HG02623 (cell line): ENCODE measurements at regions not wholly inside any gene's neighbourhood (a gene's known extent, or its start where the extent isn't known, plus 50 kb on each side); places are given as distances from the start of the nearest gene placed in this dataset.
"Not testable (repeated sequence)": the region's sequence is repeated elsewhere in the genome, so short reads cannot be mapped to it uniquely, and the experiment has no call there.

ENCODE experiments used
- ATAC-seq: cut with Tn5 transposase; IDR thresholded peaks from one replicate; pipeline ENCODE4 v1.9.1; 2021; ENCODE audit warnings: moderate library complexity; ENCODE audit not compliant: unreplicated experiment

- not testable (repeated sequence) for ATAC-seq
Measured at GRCh38 chr3:48101301-48101650, 85.1 kb upstream of the MAP4 start.

GRCh38 chr3:48092270-48092669 is 76.1 kb upstream of the MAP4 start:
- no peak for ATAC-seq

GRCh38 chr3:48090166-48090939 is 74.1 kb upstream of the MAP4 start:
- ATAC-seq: no peak

- peak; percentile 90 for ATAC-seq
Measured at GRCh38 chr3:48088749-48089466, 72.7 kb upstream of the MAP4 start.

GRCh38 chr3:48088056-48088748 is 72.0 kb upstream of the MAP4 start:
- peak; percentile 16 for ATAC-seq

- ATAC-seq: no peak
Measured at GRCh38 chr3:48086705-48087104, 70.5 kb upstream of the MAP4 start.

GRCh38 chr3:48084929-48085328 is 68.7 kb upstream of the MAP4 start:
- no peak for ATAC-seq

GRCh38 chr3:48084170-48084569 is 68.0 kb upstream of the MAP4 start:
- no peak for ATAC-seq

- no peak for ATAC-seq
Measured at GRCh38 chr3:48082580-48083184, 66.5 kb upstream of the MAP4 start.

- no peak for ATAC-seq
Measured at GRCh38 chr3:48077815-48078214, 61.6 kb upstream of the MAP4 start.

GRCh38 chr3:48070030-48070429 is 53.8 kb upstream of the MAP4 start:
- no peak for ATAC-seq

- ATAC-seq: no peak
Measured at GRCh38 chr3:48069339-48069738, 53.1 kb upstream of the MAP4 start.

GRCh38 chr3:48068886-48069285 is 52.7 kb upstream of the MAP4 start:
- ATAC-seq: no peak

GRCh38 chr3:48068320-48068719 is 52.1 kb upstream of the MAP4 start:
- not testable (repeated sequence) for ATAC-seq

- ATAC-seq: no peak
Measured at GRCh38 chr3:48067271-48067670, 51.1 kb upstream of the MAP4 start.
